Inflammatory macrophage (primary cell): ENCODE measurements at regions not wholly inside any gene's neighbourhood (a gene's known extent, or its start where the extent isn't known, plus 50 kb on each side); places are given as distances from the start of the nearest gene placed in this dataset.
"Not testable (repeated sequence)": the region's sequence is repeated elsewhere in the genome, so short reads cannot be mapped to it uniquely, and the experiment has no call there.

Source experiments
- DNase-seq, 2 donors: peaks; one replicate each; pipeline ENCODE4 v3.0.0-alpha.2; 2020 to 2022

DNA sequence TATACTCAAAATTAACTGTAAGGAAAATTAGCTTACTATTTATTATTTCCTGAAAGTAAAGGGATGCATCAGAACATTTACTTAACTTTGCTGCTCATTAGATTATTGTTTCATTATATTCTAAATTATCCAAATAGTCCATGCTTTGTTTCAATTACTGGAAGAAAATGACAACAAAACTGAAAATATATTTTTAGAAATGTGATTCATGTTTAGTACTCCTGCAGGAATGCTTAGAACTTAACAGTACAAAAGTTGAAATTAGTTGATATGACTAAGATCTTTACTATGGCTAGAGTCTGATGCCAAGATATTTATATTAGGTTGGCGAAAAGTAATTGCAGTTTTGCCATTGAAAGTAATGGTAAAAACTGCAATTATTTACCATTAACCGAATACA, 660.5 kb upstream of the PABPC4L start:
- DNase-seq, result no peak

GRCh38 chr4:134848681-134849080, 647.1 kb upstream of the PABPC4L start:
- no peak for DNase-seq

- not testable (repeated sequence) for DNase-seq
Observed at GRCh38 chr4:134830741-134831140, 629.2 kb upstream of the PABPC4L start.

- DNase-seq, result no peak
Observed at GRCh38 chr4:134812611-134813010, 611.0 kb upstream of the PABPC4L start.

GRCh38 chr4:134807231-134807745, 605.7 kb upstream of the PABPC4L start:
- DNase-seq, result no peak

- DNase-seq, result no peak
Observed at GRCh38 chr4:134798573-134798972, 597.0 kb upstream of the PABPC4L start.

- DNase-seq, result no peak
Observed at GRCh38 chr4:134787315-134787714, 585.7 kb upstream of the PABPC4L start.

- no peak for DNase-seq
Observed at GRCh38 chr4:134780244-134780643, 578.7 kb upstream of the PABPC4L start.

- DNase-seq, result no peak
Observed at GRCh38 chr4:134777606-134778005, 576.0 kb upstream of the PABPC4L start.

DNA sequence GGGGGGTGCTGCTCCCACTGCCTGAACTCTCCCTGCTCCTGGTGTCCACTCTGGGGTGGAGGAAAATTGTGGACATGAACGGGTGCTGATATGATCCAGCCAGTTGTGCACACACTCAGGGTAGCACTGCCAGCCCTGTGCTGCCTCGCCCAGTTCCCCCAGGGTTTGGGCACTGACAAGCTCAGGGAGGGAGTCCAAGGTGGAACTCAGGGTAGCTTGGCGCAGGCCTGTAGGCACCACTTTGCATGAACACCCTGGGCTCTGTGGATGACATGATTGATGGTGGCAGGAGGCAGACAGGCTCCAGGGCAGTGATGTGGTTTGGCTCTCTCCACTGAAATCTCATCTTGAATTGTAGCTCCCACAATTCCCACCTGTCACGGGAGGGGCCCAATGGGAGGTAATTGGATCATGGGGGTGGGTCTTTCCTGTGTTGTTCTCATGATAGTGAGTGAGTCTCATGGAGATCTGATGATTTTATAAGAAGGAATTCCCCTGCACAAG, 572.0 kb upstream of the PABPC4L start:
- no peak for DNase-seq

GRCh38 chr4:134762053-134762452, 560.5 kb upstream of the PABPC4L start:
- no peak for DNase-seq

DNA sequence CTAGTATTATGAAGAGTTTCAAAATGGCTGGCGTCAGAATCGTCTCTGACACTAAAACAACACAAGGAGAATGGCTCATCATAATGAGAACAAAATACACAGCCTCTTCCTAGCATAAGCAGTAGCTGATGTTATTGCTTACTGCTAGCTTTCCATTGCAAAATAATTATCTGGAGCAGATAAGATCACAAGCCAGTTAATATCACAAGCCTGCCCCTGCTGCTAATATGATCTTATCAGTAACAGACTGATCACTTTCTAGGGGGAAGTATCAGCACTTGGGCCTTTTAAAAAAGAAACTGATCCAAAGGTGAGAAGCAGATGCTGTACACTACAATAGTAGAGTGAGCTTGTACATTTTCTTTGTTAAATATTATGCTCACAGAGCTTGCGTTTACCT, 554.8 kb upstream of the PABPC4L start:
- DNase-seq, result no peak

DNA sequence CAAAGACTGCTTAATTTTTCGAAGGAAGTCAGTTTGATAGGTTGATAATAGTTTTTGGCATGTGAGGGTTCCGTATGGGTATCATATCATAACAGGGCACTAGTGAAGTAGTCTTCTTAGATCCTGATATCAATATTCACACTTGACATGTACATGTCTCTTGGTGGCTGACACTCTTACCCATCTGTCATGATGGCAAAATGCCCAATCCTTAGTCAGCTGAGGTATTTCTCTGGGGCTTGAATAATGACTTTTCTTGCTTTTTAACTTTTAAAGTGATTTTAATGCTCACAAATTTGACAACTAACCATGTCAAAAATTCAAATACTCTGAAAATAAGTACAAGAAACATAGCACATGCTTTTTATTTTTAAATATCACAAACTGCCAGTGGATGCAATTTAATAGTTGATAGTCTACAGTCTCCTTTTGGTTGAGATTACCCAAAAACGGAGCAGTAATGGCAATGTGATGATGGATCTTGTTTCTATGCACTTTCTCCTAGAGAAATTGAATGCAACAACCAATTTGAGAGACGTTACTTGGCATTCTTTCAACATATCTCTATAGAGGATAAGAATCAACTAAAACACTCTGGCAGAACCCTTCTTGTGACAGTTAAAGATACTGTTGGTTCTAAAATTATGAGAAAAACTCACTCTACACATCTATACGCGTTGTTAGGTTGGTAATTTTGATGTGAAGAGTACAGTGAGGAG, 552.9 kb upstream of the PABPC4L start:
- DNase-seq, result no peak

DNA sequence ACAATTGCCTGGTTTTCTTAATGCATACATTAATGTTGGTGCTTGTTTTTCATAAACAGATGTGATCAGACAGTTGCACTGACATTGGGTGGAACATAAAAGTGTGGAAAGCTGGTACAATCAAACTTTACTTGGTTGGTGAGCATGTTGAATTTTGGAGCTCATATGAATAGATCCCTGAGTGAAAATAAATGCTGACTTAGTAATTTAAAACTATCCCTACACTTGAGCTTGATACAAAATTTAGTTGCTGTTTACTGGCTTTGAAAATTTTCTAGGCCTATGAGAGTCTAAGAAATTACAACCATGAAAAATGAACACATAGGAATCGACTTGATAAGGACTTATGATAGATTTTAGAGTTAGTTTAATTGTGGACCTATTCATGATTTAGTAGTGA, 551.8 kb upstream of the PABPC4L start:
- DNase-seq, result no peak

DNA sequence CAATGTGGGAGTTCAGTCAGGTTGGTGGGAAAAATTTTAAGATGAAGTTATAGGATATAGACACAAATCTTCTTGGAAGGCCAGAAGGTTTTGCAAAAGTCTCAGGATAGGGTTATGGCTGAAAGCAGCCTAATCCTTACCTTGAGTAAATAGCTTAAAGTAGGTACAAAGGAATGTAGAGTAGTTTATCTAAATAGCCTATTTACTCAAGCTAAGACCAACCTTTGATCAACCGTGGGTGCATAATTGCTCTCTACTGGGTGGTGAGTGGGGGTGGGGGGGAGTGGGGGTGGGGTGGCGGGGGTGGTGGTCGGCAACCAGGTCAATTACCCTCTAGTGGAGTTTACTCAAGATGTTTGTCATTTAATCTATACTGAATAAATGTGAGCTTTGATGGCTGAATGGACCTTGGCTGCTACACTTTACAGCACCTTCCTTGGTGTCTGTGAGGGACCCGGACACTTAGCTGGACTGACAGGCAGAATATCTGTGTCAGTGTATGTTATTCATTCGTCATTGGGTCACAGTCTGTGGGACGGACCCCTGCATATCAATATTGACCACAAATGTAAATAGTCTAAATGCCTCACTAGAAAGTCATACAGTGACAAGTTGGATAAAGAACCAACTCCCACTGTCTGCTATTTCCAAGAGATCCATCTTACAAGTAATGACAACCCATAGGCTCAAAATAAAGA, 545.7 kb upstream of the PABPC4L start:
- no peak for DNase-seq

DNA sequence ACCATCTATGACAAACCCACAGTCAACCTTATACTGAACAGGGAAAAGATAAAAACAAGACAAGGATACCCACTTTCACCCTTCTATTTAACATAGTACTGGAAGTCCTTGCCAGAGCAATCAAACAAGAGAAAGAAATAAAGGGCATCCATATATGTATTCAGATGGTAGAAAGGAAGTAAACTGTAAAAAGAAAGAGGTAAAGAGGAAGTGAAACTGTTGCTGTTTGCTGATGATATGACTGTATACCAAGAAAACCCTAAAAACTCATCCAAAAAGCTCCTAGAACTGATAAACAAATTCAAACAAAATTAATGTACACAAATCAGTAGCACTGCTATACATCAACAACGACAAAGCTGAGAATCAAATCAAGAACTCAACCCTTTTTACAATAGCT, 538.7 kb upstream of the PABPC4L start:
- no peak for DNase-seq

DNA sequence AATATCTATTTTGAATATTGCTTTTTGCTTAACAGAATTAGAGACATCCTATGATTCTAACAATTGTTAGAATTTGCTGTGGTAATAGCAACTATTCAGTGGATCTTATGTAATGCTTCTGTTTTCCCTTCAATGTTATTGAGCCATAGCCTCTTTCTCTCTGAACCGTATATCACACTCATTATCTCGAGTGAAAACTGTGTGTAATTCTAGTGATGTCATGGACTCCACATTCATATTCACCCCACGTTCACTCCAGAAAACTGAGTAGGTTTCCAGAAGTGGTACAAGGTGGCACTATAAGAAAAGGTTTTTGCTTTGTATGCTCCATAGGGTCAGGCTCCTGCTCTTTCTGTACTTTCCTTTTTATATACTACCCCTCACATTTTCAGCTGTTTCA, 534.3 kb upstream of the PABPC4L start:
- DNase-seq, result no peak

GRCh38 chr4:134727696-134728095, 526.1 kb upstream of the PABPC4L start:
- DNase-seq, result no peak

GRCh38 chr4:134722306-134722705, 520.7 kb upstream of the PABPC4L start:
- no peak for DNase-seq

- DNase-seq, result no peak
Observed at GRCh38 chr4:134720030-134720429, 518.4 kb upstream of the PABPC4L start.

DNA sequence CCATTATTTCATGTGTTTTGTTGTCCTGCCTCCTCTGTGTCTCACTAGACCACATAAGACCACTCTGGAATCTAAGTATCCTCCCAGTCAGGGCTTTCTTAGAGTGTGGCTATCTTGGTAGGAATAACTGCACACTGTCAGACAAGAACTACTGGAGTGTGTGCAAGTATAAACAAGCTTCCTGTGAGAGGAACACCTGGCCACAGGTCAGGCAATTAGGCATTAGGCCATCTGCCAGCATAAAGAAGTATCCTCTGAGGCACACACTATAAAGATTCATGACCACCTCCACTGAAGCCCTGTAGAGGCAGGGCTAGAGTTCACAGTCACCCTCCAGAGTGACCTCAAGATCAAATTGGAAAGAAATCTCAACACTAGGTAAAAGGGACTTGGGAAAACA, 507.0 kb upstream of the PABPC4L start:
- no peak for DNase-seq

DNA sequence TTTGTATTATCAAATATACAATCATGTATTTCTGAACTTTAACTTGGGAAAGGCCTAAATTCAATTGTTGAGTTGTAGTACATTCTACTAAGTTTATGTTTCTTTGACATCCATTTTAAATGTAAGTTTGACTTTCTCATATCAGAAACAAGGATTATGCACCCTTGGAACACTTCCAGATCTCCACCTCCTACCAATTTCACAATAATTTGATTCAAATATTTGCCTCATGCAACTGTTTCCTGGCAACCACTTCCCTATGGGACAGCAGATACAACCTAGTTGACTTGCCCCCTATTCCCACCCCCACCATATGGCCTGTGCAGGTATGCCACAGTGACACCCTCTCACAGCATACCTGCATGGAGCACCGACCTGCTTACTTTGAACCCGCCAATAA, 506.4 kb upstream of the PABPC4L start:
- DNase-seq, result no peak

DNA sequence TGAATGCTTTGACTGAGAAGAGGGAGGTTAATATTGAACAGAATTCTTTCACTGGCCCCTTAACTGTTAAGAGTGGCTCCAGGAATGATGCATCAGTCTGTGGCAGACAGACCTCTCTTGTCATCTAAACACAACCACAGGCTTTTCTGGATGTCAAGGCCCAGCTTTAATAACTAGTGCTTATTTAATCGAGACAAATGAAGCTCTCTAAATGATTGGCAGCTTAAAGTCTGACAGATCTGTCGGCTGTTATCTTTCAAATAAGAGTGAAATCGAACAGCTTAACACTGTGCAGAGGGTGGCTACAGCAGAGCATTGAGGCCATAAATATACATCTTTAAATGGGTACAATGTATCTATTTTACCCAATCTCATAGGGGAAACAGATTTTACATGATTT, 500.8 kb upstream of the PABPC4L start:
- DNase-seq, result no peak

- no peak for DNase-seq
Observed at GRCh38 chr4:134700251-134700650, 498.7 kb upstream of the PABPC4L start.
